Erythroblast (primary cell): ENCODE measurements at regions not wholly inside any gene's neighbourhood (a gene's known extent, or its start where the extent isn't known, plus 50 kb on each side); places are given as distances from the start of the nearest gene placed in this dataset.

Experiments used
- GATA1 ChIP-seq: IDR thresholded peaks from 2 replicates; pipeline ENCODE4 v1.6.1; 2011; ENCODE audit warnings: low read depth, mild to moderate bottlenecking, control low read depth, low read length, moderate library complexity
- POLR2A ChIP-seq: IDR thresholded peaks from 2 replicates; pipeline ENCODE4 v1.6.1; 2011; ENCODE audit warnings: mild to moderate bottlenecking, low read length

- TF ChIP-seq POLR2A: no peak
- TF ChIP-seq GATA1: no peak
These were observed 71.3 kb downstream of the HLX start for GRCh38 chr1:220950576-220950975.
